GM19351 (cell line): ENCODE measurements at regions not wholly inside any gene's neighbourhood (a gene's known extent, or its start where the extent isn't known, plus 50 kb on each side); places are given as distances from the start of the nearest gene placed in this dataset.
"Not testable (repeated sequence)": the region's sequence is repeated elsewhere in the genome, so short reads cannot be mapped to it uniquely, and the experiment has no call there.

Source experiments
- ATAC-seq: cut with Tn5 transposase; IDR thresholded peaks from one replicate; pipeline ENCODE4 v1.9.1; 2021; ENCODE audit warnings: mild to moderate bottlenecking, moderate library complexity; ENCODE audit not compliant: unreplicated experiment

DNA sequence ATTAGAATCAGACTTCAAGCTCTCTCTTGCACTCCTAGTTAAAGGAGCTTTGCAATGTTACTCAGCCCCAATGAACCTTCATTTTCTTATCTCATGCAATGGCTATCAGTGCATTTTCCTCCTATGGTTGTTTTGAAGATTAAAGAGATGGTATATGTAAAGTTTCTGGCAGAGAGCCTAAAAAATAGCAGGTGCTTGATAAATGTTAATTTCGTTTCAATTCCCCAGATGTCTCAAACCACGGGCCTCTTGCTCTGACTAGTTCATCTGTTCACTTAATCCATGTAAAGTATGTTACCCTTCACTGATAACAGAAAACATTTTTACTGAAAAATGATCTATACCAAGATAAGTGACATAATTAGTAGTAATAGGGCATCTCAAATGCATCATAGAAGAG, 735.4 kb upstream of the USP15 start:
- ATAC-seq, result no peak

DNA sequence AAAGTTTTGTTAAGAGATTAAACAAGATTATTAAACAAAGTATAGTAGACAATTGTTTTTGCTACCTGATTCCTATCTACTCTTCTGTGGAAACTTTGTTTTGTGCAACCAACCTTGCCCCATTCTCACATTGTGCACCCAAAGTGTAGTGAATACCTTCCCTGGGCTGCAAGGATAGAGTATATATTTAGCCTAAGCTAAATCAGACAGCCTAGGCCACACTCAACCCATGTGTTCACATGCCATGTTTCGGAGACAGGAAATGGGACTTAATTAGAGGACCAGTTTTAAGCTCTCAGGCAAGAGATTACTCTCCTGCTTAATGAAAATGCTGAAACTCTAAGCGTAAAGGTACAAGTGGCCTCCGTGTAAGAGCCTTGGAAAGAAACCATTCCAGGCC, 734.9 kb upstream of the USP15 start:
- no peak for ATAC-seq

DNA sequence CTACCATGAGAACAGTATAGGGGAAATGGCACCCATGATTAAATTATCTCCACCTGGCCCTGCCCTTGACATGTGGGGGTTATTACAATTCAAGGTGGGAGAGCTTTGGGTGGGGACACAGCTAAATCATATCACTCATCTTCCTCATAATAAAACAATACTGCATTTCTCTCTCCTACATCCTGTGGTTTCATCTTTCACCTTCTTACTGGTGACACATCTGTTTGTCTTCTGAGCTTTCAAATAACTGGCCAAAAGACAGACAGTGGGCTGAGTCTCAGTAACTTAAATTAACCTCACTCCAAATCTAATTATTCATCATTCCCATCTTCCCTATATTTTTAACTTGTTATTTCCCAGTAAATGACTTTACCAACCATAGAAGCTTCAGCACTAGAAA, 729.7 kb upstream of the USP15 start:
- ATAC-seq, result no peak

DNA sequence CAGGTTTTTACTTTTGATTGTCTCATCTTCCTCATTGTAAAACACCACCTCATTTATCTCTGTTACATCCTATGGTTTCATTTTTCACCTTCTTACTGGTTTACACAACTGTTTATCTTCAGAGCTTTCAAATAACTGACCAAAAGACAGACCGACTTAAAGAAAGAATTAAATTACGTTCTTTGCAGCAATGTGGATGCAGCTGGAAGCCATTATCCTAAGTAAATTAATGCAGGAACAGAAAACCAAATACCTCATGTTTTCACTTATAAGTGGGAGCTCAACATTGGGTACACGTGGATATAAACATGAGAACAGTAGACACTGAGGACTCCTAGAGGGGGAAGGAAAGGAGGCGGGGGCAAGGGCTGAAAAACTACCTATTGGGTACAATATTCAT, 729.0 kb upstream of the USP15 start:
- no peak for ATAC-seq

DNA sequence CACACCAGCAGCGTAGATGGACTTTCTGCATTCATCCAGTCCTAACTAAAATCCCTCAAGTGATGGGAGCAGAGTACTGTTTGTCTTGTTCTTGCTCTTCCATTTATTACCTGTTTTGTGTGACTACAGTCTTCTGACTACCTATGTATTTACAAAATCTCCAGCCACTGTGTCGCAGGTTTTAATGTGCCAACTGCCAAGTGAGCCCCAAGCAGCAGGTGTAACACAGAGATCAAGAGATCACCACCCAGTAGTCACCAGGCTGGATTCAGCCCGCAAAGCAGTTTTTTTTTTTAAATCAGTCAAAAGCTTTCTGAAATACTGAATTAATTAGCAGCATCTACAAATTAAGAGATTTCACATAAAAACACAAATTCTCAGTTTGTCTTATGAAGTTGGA, 724.1 kb upstream of the USP15 start:
- no peak for ATAC-seq

DNA sequence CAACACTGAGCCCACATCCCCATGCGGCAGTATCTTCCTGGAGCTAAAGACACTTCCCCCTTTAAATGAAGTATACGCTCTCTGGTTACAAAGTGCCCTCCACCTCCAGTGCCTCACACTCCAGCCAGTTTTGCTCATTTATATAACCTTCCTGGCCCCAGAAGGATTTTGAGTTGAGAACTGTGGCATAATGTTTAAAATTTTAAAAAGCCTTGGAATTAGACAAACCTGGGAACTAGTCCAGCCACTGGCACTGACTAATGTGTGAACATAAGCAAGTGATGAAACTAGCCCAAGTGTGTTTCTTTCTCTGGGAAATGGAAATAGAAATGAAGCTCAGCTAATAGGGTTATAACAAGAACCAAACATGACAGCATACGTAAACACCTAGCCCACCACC, 723.7 kb upstream of the USP15 start:
- no peak for ATAC-seq

DNA sequence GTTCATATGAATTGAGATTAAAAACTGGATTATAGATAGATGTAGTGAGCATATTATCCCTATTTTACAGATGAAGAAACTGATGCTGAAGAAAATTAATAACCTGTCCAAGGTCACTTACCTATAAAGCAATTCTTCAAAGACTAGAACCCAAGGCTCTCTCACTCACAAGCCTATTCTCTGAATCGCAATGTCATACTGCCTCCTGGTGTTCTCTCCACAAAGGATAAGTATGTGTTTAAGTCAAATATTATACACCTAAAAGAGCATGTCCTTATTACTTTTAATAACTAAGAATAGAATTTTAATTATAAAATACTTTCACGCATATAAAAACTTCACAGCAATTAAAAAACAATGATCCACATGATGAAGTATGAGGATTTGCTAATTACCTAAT, 721.3 kb upstream of the USP15 start:
- ATAC-seq, result no peak

DNA sequence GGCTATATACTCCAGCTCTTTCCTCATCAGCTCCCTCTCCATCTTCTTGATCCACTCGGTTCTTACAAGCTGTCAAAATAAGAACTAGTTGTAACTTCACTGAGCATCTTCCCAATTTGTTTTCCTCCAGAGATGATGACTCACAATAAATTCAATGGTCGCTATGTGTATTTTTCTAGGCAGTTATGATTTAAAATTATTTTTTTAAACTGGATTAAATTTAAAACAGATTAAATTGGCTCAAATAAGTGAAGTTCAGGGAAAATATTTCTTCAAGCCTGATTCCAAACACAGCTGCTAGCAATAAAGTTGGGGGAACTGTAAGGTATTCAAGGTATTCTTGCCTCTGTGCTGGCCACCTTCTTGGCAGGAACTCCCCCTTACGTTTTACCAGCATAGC, 717.7 kb upstream of the USP15 start:
- ATAC-seq, result no peak

DNA sequence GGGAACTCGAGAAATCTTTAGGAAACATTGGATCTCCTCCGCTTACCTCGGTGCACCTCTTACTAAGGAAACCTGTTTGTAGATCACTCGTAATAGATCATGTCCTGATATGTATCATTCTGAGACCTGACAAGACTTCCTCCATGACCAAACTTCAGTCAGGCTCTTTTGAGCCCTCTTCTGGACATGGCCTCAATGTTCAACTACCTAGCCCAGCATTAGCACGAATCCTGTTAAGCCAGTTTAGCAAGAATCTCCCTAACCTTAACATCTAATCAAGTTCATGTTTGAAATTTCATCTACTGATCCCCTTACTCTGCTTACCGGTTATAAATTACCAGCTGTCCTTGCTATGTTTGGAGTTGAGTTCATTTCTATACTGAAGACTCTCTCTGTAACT, 713.9 kb upstream of the USP15 start:
- ATAC-seq, result no peak

DNA sequence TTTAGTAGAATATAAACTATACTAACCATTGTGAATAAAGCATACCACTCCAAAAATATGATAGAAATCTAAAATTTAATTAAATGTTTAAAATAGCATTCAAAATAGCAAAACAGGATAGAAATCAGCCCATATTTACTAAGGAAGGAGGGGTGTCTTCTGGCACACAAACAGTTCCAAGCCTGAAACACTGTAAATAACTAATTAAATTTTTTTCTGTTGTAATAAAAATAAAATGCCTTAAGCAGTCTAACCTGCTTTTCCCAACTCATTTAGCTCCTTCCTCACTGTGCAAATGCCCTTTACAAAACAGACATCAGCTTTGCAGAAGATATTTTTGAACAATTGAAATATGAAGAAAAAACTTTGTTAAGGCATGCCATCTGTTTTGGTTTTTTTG, 707.1 kb upstream of the USP15 start:
- ATAC-seq, result no peak

DNA sequence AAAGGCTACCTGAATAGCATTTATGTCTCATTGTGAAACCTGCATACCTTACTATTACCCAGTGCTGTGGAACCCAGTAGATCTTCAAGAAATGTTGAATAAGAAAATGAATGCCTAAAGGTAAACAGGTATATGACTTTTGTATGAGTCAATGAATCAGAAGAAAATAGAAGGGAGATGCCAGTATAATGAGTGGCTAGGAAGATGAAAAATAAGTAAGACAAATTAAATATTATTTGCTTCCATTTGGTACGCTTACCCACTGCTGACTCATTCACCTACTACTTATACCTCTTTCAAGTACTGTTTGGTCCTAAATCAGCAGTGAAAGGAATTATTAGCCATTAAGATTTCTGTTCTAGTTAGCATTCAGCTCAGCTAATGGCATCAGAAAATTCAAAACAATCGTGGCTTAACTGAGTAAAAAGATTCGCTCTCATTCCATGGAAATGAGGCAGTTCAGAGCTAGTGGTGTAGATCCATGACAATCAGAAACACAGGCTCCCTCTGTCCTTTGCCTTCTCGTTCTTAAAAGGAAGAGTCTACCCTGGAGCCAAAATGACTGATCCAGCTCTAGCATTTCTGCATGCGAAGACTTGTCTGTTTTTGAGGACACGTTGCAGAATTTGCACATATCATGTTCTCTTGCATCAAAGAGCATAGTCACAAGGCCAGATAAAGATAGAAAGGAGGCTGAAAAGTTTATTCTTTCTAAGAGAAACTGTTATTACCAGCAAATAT, 705.8 kb upstream of the USP15 start:
- no peak for ATAC-seq

DNA sequence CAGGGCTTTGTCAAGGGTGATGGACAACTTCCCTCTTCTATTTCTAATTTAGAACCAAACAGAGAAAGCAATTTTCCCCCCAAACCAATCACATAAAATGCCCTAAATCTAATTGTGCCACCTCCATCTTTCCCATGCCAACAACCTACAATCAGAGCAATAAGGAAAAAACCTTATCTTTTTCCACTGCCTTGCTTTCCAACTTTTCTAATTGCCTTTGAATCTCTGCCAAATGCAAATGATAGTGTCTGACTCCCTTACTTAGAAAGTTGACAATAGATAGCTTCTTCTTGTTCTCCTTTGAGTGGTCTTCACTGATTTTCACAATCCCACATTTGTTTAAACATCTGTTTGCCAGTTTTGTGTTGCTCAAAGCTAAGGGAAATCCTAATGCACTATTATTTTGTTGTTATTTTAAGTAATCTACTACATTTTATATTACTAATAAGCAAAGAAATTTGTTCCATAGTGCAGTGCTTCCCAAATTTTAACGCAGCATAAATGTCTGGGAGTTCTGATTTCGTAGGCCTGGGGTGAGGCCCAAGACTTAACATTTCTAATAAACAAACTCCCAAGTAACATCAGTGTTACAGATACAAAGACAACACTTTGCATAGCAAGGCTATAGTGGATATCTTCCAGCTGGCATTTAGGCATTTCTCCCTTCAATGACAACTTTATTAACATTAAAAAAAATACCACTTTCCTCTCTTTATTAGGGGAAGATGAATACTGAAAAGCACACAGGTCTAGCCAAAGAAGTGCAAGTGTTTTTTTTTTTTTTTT, 696.3 kb upstream of the USP15 start:
- ATAC-seq, result no peak

DNA sequence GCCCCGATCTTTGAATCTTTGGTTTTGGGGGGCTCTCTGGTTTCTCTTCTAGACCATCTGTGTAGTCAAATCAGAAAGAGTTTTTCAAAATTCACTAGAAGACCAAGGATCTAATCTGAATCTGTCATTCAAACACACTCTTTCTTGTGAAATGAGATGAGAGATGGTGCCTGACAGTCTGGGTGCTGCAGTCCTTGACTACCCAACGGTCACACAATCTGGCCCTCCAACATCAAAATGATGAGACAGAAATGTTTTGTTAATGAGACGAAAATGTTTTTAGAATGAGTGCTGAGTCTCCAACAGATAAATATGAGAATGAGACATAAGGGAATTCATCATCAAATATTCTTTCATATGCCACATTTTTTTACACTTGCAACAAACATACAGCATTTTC, 695.7 kb upstream of the USP15 start:
- ATAC-seq, result no peak

DNA sequence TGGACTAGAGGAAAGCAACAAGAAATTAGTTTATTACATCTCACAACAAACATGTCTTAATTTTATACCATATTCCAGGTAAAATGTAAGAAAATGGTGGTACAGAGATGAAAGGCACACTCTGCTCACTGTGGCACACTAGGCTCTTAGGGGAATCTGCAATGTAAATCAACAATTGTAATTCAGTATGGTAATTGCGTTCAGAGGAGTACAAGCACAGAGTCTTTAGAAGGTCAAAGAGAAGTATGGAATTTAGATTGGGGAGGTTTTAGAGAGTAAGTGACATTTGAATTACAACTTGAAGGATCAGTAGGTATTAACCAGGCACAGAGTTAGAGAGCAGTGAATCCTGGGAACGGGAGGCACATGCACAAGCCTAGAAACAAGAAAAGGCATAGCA, 694.0 kb upstream of the USP15 start:
- no peak for ATAC-seq

DNA sequence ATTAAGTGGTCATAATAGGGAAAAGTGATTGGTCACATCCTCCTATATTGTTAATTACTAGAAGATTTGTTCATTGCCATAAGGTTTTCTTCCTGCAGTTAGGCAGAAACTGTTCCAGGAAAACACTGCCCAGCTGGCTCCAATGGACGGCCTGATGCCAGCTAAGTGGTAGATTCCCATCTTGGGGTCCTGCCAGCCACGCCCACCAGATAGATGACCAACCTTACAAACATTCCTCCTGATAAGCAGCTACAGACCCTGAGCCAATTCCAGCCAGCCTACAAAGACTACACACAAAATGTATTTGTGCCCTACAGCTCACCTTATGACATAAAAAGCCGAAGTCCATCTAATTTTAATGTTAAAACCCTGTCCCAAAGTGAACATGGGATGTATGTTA, 685.9 kb upstream of the USP15 start:
- no peak for ATAC-seq

DNA sequence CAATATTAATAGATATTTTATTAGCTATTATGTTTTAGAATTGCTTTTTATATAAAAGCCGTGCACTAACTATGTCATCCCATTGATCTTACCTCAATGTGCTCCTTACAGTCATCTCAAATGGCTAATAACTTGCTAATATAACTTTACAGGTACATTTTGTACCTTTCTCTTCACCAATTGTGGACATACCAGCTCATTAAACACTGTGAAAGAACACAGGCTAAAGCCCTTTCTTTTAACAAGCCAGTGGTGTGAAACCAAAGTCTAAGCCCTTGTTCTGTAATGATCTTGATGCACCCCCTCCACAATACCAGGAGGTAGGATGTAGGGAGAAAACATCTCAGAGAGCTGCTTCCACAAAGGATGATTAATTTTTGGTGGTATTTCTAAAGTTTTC, 675.3 kb upstream of the USP15 start:
- no peak for ATAC-seq

DNA sequence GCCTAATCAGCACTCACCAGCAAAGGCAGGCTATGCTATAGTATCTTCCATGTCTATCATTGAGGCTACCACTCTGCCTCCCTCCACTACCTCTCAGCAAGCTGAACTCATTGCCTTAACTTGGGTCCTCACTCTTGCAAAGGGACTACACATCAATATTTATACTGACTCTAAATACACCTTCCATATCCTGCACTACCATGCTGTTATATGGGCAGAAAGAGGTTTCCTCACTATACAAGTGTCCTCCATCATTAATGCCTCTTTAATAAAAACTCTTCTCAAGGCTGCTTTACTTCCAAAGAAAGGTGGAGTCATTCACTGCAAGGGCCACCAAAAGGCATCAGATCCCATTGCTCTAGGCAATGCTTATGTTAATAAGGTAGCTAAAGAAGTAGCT, 669.3 kb upstream of the USP15 start:
- ATAC-seq, result not testable (repeated sequence)

DNA sequence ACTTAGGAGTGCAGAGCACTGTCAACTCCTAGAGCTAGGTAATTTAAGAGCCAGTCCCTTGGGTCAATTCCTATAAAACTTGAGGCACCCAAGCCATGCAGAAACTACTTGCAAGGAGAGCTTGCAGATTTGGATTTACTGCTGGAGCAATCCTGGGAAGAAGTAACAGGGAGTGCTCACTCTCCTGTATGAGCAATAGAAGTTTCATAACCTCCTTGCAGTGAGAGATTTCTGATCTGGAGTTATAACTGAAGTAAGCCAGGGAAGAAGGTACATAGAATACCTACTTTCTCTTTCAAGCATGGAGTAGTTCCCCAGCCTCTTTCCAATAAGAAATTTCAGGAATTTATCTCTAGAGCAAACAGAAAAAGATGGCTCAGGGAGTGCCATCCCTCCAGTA, 650.1 kb upstream of the USP15 start:
- no peak for ATAC-seq

DNA sequence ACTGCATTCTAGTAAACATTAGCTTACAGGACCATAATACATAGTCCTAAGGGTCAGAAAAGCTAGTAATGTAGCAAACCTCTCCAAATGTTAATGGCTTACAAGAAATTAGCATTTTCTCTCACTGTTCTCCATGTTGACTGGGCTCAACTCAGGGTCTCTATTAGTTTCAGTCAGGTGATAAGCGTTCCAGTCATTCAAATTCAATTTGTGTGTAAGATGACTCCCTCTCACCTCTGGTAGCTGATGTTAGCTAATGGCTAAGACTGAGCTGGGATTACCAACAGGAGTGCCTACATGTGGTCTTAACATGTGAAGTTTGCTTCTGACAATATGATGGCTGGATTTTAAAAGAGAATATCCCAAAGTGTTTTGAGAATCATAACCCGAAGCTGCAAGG, 630.5 kb upstream of the USP15 start:
- ATAC-seq, result no peak

DNA sequence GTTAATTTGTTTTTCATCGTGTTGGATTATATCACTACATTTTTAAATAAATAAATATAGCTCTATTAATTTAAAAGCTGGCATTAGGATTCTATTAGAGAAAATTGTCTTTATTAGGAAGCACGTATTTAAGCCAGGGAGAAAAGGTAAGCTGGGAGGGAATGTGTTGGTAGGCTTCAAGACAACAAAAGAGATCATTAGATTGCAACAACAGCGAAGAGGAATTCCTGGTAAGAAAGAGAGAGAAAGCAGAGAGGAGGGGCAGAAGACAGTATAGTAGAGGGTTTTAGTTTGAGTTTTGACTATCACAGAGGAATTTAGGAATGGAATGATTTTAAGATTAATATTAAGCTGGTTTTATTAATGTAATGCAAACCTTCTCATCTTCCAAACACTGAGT, 613.6 kb upstream of the USP15 start:
- ATAC-seq, result no peak

DNA sequence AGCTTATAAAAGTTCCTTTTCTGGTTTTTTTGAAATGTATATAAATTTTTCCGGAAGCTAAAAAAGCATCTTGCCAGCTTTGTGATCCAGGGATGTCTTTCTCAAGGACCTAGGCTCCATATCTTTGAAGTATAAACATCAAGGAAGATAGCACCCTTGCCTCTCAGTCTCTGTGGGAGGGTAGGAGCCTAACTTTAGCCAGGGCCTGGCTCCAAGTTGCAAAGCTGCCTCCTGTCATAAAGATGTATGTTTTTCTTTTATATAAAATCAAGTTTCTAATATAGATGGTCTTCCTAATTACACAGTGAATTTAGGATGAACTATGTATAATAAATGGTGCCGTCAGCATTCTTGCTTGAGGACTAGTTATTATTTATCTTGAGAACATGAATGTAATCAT, 612.6 kb upstream of the USP15 start:
- ATAC-seq, result no peak

DNA sequence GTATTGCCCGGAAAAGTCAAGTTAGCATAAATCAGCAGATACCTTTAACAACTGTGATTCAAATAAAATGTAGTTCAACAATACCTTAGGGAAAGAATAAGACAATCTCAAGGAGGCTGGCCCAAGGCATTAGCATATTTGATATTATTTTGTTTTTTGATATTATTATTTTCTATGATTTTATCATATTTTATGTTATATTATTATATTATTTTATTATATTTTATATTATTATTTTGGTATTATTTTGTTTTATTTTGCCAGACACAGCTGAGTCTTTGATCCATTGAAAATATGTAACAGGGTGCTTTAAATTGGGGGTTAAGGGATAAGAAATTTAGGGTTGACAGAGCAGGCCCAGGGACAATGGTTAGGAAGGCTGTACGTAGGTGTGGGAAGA, 607.9 kb upstream of the USP15 start:
- ATAC-seq, result no peak

DNA sequence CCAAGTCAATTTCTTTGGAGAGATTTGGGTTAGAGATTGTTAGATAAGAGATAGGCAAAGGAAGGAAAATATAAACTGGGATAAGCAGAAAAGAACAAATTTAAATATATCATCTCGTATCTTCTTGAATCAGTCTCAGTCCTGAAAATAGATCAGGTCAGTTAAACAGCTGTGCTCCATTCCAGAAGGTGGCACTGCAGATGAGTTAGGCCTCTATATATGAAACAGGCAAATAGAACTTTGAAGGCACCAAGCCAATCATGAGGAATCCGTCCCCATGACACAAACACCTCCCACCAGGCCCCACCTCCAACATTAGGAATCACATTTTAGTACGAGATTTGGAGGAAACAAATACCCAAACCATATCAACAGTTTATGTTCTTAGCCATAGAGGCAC, 605.5 kb upstream of the USP15 start:
- no peak for ATAC-seq
